GM21367 (cell line): ENCODE measurements at regions not wholly inside any gene's neighbourhood (a gene's known extent, or its start where the extent isn't known, plus 50 kb on each side); places are given as distances from the start of the nearest gene placed in this dataset.

Experiments used
- ATAC-seq: cut with Tn5 transposase; IDR thresholded peaks from one replicate; pipeline ENCODE4 v1.9.1; 2021; ENCODE audit not compliant: unreplicated experiment

DNA sequence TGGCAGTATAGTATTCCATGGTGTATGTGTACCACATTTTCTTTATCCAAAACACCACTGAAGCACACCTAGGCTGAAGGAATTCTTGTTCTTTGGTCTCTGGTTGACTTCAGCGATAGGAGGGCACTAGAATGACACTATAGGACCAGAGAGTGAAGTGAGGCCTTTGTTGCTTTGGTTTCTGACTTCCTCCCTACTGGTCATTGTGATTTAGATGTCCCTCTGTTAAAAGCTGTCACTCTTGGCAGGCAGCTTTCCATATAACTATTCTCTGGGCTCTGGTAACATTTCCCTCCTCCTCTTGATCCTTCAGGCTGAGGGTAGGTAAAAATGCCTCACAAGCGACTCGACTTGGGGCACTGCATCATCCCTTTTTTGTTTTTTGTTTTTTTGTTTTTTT, 236.3 kb downstream of the MAFB start:
- ATAC-seq, result no peak

GRCh38 chr20:40451552-40451951, 237.5 kb downstream of the MAFB start:
- no peak for ATAC-seq

- no peak for ATAC-seq
These were observed 238.9 kb downstream of the MAFB start for GRCh38 chr20:40449974-40450616.

DNA sequence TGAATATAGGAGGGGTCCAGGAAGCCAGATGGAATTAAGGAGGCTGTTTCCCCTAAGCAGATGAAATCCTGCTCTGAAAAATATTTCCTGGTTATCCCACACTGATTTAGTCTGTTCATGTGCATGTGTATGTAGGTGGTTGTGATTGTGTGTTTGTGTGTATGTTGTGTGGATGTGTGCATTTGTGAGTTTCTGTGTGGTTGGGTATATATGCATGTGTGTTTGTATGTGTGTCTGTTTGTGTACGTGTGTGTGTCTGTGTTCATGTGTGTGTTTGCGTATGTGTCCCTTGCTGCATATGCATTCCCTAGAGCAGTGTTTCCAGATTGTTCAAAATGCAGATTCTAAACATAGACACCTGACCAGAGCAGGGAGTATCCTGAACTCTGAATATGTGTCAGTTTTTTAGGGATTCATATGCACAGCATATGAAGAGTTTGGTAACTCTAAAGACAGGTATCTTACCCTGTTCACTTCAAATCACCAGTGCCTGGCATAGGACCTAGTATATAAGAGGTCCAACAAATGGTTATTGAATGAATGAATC, 239.8 kb downstream of the MAFB start:
- ATAC-seq, result no peak

DNA sequence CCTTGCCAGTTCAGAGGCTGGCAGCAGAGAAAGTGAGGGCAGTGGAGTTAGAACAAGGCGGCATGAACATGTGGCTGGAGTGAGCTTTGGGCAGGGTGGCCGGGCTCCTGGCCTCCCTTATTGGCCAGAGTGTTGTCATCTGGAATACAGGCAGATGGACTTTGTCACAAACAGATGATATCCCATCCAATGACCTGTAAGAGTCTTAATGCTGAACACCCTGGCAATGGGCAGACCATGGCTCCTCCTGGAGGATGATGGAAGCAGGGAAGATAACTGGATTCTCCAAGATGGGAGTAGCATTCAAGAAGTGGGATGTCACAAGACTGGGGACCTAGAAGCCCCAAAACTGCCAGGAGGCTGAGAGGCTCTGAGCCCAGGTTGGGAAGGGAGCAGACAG, 242.1 kb downstream of the MAFB start:
- ATAC-seq, result no peak

- no peak for ATAC-seq
These were observed 244.5 kb downstream of the MAFB start for GRCh38 chr20:40444516-40444915.

DNA sequence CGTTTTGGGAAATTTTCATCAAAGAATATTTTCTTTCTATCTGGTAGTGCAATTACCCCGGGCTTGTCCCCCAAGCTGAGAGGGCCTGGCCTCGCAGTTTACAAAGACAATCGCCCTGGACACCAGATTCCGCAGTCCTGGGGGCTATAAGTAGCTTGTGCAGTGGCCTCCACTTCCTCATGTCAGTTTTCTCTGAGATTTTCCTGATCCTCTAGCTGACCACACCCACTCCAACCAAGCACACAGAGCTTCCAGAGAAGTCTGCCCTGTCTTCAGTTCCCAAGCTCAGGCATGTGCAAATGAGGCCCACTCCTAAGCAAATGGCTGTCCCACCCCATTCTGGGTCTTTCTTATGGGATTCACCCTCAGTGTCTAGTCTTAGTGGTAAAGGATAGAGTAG, 245.3 kb downstream of the MAFB start:
- no peak for ATAC-seq

- ATAC-seq, result no peak
These were observed 246.7 kb downstream of the MAFB start for GRCh38 chr20:40442181-40442963.

GRCh38 chr20:40441771-40442170, 247.3 kb downstream of the MAFB start:
- no peak for ATAC-seq

- ATAC-seq, result no peak
These were observed 250.7 kb downstream of the MAFB start for GRCh38 chr20:40438161-40438830.

DNA sequence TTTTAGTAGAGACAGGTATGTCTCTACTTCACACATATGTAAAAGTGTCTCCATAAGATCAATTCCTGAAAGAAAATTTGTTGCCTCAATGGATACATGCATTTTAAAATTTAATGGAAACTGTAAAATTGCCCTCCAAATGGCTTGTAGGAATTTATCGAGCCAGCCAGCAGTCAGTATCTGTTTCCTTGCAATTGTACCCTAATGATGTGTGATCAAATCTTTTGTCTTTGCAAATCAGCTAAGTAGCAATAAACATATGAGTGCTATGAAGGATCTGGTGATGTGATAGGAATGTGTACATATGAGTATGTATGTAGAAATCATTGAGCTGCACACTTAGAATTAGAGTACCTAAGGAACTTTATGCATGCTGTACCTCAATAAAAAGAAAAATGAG, 253.0 kb downstream of the MAFB start:
- no peak for ATAC-seq

GRCh38 chr20:40435146-40435895, 253.7 kb downstream of the MAFB start:
- no peak for ATAC-seq

DNA sequence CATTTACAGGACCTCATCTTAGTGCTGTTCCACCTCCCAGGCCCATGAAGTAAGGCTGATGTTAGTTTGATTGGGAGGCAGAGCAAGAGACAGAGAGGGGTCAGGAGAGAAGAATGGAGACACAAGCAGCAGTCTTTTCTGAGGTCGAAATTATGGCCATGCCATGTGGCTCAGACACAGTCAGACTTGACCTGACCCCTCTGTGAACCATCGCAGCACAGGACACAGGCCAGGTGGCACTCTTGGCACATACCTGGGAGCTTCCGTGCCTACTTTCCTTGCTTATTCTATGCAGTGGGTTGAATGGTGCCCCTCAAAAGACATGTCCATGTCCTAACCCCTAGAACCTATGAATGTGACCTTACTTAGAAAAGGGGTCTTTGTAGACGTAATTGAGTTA, 254.9 kb downstream of the MAFB start:
- no peak for ATAC-seq

- no peak for ATAC-seq
These were observed 255.6 kb downstream of the MAFB start for GRCh38 chr20:40433341-40433861.

DNA sequence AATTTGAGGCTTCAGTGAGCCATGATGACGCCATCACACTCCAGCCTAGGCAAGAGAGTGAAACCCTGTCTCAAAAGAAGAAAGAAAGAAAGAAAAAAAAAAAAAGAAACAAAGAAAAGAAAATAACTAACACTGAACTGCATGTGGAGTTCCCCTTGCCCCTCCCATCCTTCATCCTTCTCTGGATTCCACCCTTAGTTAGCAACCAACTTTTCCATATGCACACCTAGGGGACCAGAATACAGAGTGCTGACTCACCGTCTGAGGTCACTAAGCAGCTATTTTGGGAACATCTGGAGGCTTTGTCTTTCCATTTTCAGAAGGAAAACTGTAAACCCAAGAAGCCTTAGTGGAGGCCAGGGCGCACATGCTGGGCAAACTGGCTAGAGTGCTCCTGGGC, 257.4 kb downstream of the MAFB start:
- no peak for ATAC-seq

DNA sequence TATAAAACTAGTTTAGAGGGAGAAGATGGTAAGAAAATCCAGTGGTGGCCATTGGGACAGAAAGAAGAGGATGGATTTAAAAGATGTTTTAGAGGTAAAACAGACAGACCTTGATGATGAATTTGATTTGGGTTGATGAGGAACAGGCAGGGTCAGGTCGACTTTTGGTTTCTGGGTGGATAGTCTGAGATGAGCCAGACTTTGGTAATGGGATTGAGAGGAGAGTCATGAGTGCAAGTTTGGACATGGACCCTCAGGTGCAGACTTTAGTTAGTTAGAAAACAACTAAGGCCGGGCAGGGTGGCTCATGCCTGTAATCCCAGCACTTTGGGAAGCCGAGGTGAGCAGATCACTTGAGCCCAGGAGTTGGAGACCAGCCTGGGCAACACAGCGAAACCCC, 257.9 kb downstream of the MAFB start:
- no peak for ATAC-seq

DNA sequence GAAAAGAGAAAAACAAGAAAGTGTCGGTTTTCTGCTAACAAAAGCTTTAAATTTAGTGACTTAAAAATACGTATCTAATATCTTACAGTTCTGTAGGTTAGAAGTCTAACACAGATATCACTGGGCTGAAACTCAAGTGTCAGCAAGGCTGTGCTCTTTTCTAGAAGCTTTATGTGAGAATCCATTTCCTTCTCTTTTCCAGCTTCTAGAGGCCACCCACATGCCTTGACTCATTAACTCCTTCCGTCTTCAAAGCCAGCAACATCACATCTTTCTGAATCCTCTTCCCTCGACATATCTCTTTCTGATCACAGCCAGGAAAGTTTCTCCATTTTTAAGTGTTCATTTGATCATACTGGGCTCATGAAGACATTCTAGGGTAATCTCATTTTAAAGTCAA, 262.0 kb downstream of the MAFB start:
- no peak for ATAC-seq

DNA sequence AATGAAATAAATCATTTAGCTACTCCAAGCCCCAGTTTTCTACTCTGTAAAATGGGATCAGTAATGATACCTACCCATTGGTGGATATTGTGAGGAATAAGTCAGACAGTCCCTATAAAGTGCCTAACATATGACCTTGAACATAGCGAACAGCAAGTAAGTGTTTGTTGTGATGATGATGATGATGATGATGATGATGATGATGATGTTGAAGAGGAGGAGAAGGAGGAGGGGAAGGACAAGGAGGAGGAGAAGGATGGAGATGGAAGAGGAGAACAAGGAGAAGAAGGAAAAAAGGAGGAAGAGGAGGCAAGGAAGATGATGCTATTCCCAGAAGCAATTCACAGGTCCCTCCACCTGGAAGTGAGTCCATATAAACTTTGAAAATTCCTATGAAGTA, 264.3 kb downstream of the MAFB start:
- ATAC-seq, result no peak

GRCh38 chr20:40422656-40423055, 266.4 kb downstream of the MAFB start:
- no peak for ATAC-seq

- no peak for ATAC-seq
These were observed 272.8 kb downstream of the MAFB start for GRCh38 chr20:40416274-40416673.
